Endothelial cell of umbilical vein (primary cell): ENCODE measurements at regions not wholly inside any gene's neighbourhood (a gene's known extent, or its start where the extent isn't known, plus 50 kb on each side); places are given as distances from the start of the nearest gene placed in this dataset.

ENCODE experiments used
- BruUV-seq: library from RNA; stranded (reverse); fragments of 400-500 nt; replicated peaks from 2 replicates; lab custom pipeline; 2021; lab: Mats Ljungman, UMichigan
- CTCF ChIA-PET: fragments of 300-600, 350-600 bp; sonication (Branson Sonifier 250); formaldehyde crosslinking; loops from one replicate; lab custom pipeline; 2021; ENCODE audit warnings: antibody characterized with exemption, inconsistent platforms; lab: Charles Lee
- POLR2A ChIA-PET: fragments of 300-600, 350-600 bp; sonication (Branson Sonifier 250); formaldehyde crosslinking; loops from one replicate; lab custom pipeline; 2021; ENCODE audit warnings: antibody characterized with exemption, inconsistent platforms; lab: Charles Lee
- DNase-seq: peaks from one replicate; pipeline ENCODE4 v3.0.0-alpha.2; 2011; ENCODE audit warnings: low read depth, low spot score
- FAIRE-seq: peaks from 2 replicates; lab custom pipeline; 2011; peaks lifted over from hg19 to GRCh38; lab: Jason Lieb, UNC
- H2AFZ ChIP-seq: 2 replicates; pipeline ENCODE4 v1.6.0; 2012; ENCODE audit warnings: low read depth, low read length, control low read depth, inconsistent platforms
- H3K27ac ChIP-seq: 2 replicates; pipeline ENCODE4 v1.5.1; 2011; ENCODE audit warnings: low read depth, mild to moderate bottlenecking, control low read depth, low read length, moderate library complexity; ENCODE audit not compliant: insufficient read depth
- H3K27me3 ChIP-seq, 2 experiments: 2 replicates each; pipeline versions ENCODE4 v1.6.0 to v1.6.1; 2011; ENCODE audit warnings: low read length in 2 of 2, mixed read lengths in 1 of 2; ENCODE audit not compliant: control insufficient read depth in 2 of 2, insufficient read depth in 2 of 2
- H3K36me3 ChIP-seq, 2 experiments: 2 replicates in 1 of 2; 3 replicates in 1 of 2; pipeline ENCODE4 v1.5.1; 2011; ENCODE audit warnings: low read length in 2 of 2, mild to moderate bottlenecking in 1 of 2, moderate library complexity in 1 of 2; ENCODE audit not compliant: control insufficient read depth in 2 of 2, insufficient read depth in 2 of 2; ENCODE audit errors: extremely low read depth in 1 of 2
- H3K4me1 ChIP-seq: 3 replicates; pipeline ENCODE4 v1.5.1; 2011; ENCODE audit warnings: mild to moderate bottlenecking, low read length; ENCODE audit not compliant: control insufficient read depth, insufficient read depth; ENCODE audit errors: extremely low read depth
- H3K4me2 ChIP-seq: 2 replicates; pipeline ENCODE4 v1.6.1; 2011; ENCODE audit warnings: low read length, control low read depth, mixed read lengths; ENCODE audit not compliant: insufficient read depth
- H3K4me3 ChIP-seq, 3 experiments: fragments of 200-600 bp in 1 of 3; sonication (generic), shearing (Covaris generic) in 1 of 3; replicated peaks in 1 of 3; 2 replicates each; pipeline ENCODE4 v1.5.1; 2011 to 2016; ENCODE audit warnings: control low read depth in 3 of 3, low read length in 3 of 3, mild to moderate bottlenecking in 2 of 3, inconsistent platforms in 1 of 3, low read depth in 1 of 3, moderate library complexity in 1 of 3; ENCODE audit not compliant: insufficient read depth in 1 of 3
- H3K79me2 ChIP-seq: 2 replicates; pipeline ENCODE4 v1.6.0; 2012; ENCODE audit warnings: low read length, inconsistent platforms; ENCODE audit not compliant: control insufficient read depth, insufficient read depth
- H3K9ac ChIP-seq: replicated peaks from 2 replicates; pipeline ENCODE3; 2011; ENCODE audit warnings: low read length, control low read depth; ENCODE audit not compliant: insufficient read depth; ENCODE audit errors: extremely low read depth
- H3K9me1 ChIP-seq: replicated peaks from 3 replicates; pipeline ENCODE4 v1.6.0; 2011; ENCODE audit warnings: mild to moderate bottlenecking, low read length; ENCODE audit not compliant: control insufficient read depth, insufficient read depth; ENCODE audit errors: extremely low read depth
- H3K9me3 ChIP-seq: replicated peaks from 2 replicates; pipeline ENCODE4 v1.5.1; 2012; ENCODE audit warnings: low read length, inconsistent platforms; ENCODE audit not compliant: control insufficient read depth, insufficient read depth
- H4K20me1 ChIP-seq: replicated peaks from 2 replicates; pipeline ENCODE3; 2011; ENCODE audit warnings: mild to moderate bottlenecking, low read length; ENCODE audit not compliant: control insufficient read depth, insufficient read depth; ENCODE audit errors: extremely low read depth
- EZH2 ChIP-seq: IDR thresholded peaks from 2 replicates; pipeline ENCODE4 v1.6.1; 2012; ENCODE audit warnings: borderline replicate concordance, low read depth, mild to moderate bottlenecking, moderate library complexity, low read length, inconsistent platforms; ENCODE audit not compliant: severe bottlenecking
- FOS ChIP-seq: IDR thresholded peaks from 2 replicates; pipeline ENCODE4 v1.6.1; 2011; ENCODE audit warnings: mild to moderate bottlenecking, low read length, moderate library complexity, borderline replicate concordance; ENCODE audit not compliant: insufficient read depth
- GATA2 ChIP-seq: IDR thresholded peaks from 2 replicates; pipeline ENCODE4 v1.7.0; 2011; ENCODE audit warnings: low read depth, mild to moderate bottlenecking, moderate library complexity, mixed read lengths, low read length; ENCODE audit not compliant: insufficient read length, insufficient read depth
- JUN ChIP-seq: IDR thresholded peaks from 2 replicates; pipeline ENCODE4 v1.6.1; 2011; ENCODE audit warnings: borderline replicate concordance, low read depth; ENCODE audit not compliant: insufficient read length, insufficient read depth
- MYC ChIP-seq: IDR thresholded peaks from one replicate; pipeline ENCODE4 v1.6.1; 2011; ENCODE audit warnings: mild to moderate bottlenecking, low read depth, low read length
- POLR2A ChIP-seq: IDR thresholded peaks from 2 replicates; pipeline ENCODE4 v1.6.1; 2012; ENCODE audit warnings: low read depth, mild to moderate bottlenecking, control low read depth, low read length
- POLR2AphosphoS5 ChIP-seq: IDR thresholded peaks from 2 replicates; pipeline ENCODE4 v1.6.1; 2012; ENCODE audit warnings: low read depth, mild to moderate bottlenecking, control low read depth, low read length, moderate library complexity; ENCODE audit not compliant: insufficient read depth
- dilution Hi-C: fragments of 300-500 bp; cut with MboI; formaldehyde crosslinking; loops from one replicate; pipeline ENCODE4 v1.15.0; 2019; ENCODE audit warnings: low sequenced_read_pairs; ENCODE audit not compliant: extremely low pct_ligation_motif_present
- intact Hi-C: fragments of 100-400 bp; cut with micrococcal nuclease; formaldehyde crosslinking; loops from one replicate; pipeline ENCODE4 v1.10.0; 2022
- TF ChIP-seq, protein P1 (sequence below): IDR thresholded peaks from 2 replicates; pipeline ENCODE4 v1.6.1; 2011; ENCODE audit not compliant: insufficient read depth, insufficient read length
- TF ChIP-seq, protein P2 (sequence below), 2 donors: IDR thresholded peaks; 1 replicate in 1 of 2; 2 replicates in 1 of 2; pipeline ENCODE4 v1.5.1; 2011; ENCODE audit warnings: low read length in 2 of 2, mild to moderate bottlenecking in 2 of 2, moderate library complexity in 2 of 2, control low read depth in 1 of 2, inconsistent platforms in 1 of 2, low read depth in 1 of 2; ENCODE audit not compliant: insufficient read depth in 1 of 2; ENCODE audit errors: extremely low read depth in 1 of 2

DNA sequence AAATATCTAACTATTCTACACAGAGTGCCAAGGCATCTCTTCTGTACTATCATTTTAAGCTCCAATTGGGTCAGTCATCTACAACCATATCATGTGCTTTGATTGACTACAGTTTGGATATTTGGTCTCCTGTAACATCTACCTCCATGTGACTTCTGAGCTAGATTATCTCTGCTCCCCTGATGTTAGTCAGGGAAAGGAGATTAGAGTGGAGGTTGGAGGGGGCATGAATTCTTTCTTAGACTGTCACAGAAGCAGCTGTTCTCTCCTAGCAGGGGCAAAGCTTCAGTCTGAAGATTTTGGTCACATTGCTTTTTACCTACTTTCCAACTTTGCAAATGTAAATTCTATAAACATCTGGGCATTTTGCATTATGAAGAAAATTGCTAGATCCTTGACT, 62.6 kb upstream of the C4orf54 start:
- intact Hi-C loops (no loop called here), dilution Hi-C loops (no loop called here)
- Histone ChIP-seq H3K4me1 (no peaks in the 10 kb centered on the region), H3K9me3 (no peaks in the 10 kb centered on the region), H3K36me3 (no peaks in the 10 kb centered on the region), H3K4me2 (no peak overlapping the region), H3K27me3 (no peaks in the 10 kb centered on the region), H3K27ac (no peak overlapping the region), H2AFZ (no peak overlapping the region), H3K79me2 (no peaks in the 10 kb centered on the region), H3K4me3 (no peak overlapping the region), H3K9me1 (no peaks in the 10 kb centered on the region), H3K9ac (no peak overlapping the region), H4K20me1 (no peaks in the 10 kb centered on the region)
- ChIA-PET CTCF (no interaction called here), POLR2A (no interaction called here)
- FAIRE-seq: no peak
- no peak for TF ChIP-seq JUN
- TF ChIP-seq POLR2A: no peak
- no peak for TF ChIP-seq MYC
- TF ChIP-seq, protein P1, sequence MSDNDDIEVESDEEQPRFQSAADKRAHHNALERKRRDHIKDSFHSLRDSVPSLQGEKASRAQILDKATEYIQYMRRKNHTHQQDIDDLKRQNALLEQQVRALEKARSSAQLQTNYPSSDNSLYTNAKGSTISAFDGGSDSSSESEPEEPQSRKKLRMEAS: no peak
- no peak for TF ChIP-seq FOS
- TF ChIP-seq EZH2: no peak
- TF ChIP-seq, protein P2, sequence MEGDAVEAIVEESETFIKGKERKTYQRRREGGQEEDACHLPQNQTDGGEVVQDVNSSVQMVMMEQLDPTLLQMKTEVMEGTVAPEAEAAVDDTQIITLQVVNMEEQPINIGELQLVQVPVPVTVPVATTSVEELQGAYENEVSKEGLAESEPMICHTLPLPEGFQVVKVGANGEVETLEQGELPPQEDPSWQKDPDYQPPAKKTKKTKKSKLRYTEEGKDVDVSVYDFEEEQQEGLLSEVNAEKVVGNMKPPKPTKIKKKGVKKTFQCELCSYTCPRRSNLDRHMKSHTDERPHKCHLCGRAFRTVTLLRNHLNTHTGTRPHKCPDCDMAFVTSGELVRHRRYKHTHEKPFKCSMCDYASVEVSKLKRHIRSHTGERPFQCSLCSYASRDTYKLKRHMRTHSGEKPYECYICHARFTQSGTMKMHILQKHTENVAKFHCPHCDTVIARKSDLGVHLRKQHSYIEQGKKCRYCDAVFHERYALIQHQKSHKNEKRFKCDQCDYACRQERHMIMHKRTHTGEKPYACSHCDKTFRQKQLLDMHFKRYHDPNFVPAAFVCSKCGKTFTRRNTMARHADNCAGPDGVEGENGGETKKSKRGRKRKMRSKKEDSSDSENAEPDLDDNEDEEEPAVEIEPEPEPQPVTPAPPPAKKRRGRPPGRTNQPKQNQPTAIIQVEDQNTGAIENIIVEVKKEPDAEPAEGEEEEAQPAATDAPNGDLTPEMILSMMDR (IDR thresholded peaks at IDR 0.05; ENCODE audit: extremely low read depth in 1 of 2, insufficient read depth in 1 of 2, low read depth in 1 of 2, low read length in 2 of 2): no peak
- TF ChIP-seq GATA2: no peak
- no peak for TF ChIP-seq POLR2AphosphoS5
- no peak for DNase-seq
- no TSS peak for BruUV-seq
